ENCODE measurements at regions not wholly inside any gene's neighbourhood (a gene's known extent, or its start where the extent isn't known, plus 50 kb on each side); places are given as distances from the start of the nearest gene placed in this dataset.
A peak's percentile ranks its signal among the peaks of the same experiment; 100 is the strongest.
"Not testable (repeated sequence)": the region's sequence is repeated elsewhere in the genome, so short reads cannot be mapped to it uniquely, and the experiment has no call there.

GRCh38 chr14:106764968-106765369 lies 1238.6 kb downstream of the TMEM121 start:
- peak; percentile 55; the same call in 1 of the 2 replicates for TF ChIP-seq CTCF (conservative IDR thresholded peaks at IDR 0.05; ENCODE audit: low read depth, low read length)
- not testable (repeated sequence) for TF ChIP-seq EZH2 (IDR thresholded peaks at IDR 0.05; ENCODE audit: borderline replicate concordance, low read depth, low read length, poor library complexity, severe bottlenecking)
